Activated T-helper 9 cell treated with anti-CD3 and anti-CD28 coated beads, Interleukin-2, amount 50 U/mL, for 16 hours (primary cell): ENCODE measurements at regions not wholly inside any gene's neighbourhood (a gene's known extent, or its start where the extent isn't known, plus 50 kb on each side); places are given as distances from the start of the nearest gene placed in this dataset.
"Not testable (repeated sequence)": the region's sequence is repeated elsewhere in the genome, so short reads cannot be mapped to it uniquely, and the experiment has no call there.

ENCODE experiments used
- DNase-seq: peaks from one replicate; pipeline ENCODE4 v3.0.0-alpha.2; 2020; ENCODE audit warnings: low read depth

DNA sequence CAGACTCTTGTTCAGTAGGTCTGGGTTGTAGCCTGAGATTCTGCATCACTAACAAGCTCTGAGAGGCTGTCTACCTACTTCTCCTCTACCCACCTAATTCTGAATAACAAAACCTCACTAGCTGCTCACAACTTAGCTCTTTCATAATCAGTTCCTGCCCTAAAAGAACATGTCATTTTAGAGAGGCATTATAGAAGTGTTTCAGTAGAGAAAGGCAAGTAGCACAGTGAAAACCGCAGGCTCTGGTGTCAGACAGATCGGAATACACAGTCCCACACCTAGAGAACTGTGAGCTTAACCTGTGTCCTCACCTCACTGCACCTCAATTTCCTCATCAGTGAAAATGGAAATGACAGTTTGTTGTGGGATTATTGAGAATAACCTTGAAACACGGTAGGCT is 1337.6 kb upstream of the TENM4 start:
- DNase-seq: no peak

DNA sequence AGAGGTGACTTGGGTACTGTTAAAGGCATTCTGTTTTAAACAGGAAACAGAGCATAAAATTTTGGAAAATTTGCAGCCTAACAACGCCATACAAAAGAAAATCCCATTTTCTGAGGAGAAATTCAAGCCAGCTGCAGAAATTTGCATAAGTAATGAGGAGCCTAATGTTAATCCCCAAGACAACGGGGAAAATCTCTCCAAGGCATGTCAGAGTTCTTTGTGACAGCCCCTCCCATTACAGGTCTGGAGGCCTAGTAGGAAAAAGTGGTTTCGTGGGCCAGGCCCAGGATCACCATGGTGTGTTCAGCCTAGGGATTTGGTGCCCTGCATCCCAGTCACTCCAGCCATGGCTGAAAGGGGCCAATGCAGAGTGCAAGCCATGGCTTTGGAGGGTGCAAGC is 1333.1 kb upstream of the TENM4 start:
- no peak for DNase-seq

DNA sequence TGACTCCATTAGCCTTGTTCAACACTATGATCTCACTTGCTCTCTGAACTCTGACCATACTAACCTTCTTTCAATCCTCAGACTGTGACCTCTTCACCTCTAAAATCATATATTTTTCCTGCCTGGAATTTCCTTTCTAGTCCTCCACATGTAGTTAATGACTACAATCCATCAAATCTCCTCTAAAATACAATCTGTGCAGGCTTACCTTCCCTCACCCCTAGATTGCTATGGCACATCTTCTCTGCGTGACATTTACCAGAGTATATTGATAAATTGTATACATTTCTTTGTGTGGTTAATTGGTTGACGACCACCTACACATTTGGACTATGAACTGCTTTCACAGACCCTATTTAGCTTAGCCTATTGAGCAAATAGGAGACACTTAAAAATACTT is 1330.2 kb upstream of the TENM4 start:
- DNase-seq: no peak

DNA sequence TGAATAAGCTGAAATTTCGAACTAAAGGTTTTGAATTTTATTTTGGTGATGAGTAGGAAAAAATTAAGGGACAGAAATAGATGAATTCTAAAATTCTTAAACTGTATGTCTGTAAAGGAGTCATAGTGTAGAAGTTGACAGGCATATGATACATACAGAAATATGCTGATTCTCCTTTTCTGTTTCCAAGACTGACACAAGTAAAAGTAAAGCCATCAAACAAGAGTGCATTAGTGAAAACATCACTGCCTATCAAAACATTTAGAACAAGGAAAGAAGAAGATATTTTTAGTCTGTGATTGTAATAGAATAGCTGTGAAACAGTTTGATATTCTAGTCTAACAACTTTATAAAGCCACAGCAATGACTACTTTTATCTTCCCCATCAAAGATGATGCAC is 1318.0 kb upstream of the TENM4 start:
- DNase-seq: no peak

DNA sequence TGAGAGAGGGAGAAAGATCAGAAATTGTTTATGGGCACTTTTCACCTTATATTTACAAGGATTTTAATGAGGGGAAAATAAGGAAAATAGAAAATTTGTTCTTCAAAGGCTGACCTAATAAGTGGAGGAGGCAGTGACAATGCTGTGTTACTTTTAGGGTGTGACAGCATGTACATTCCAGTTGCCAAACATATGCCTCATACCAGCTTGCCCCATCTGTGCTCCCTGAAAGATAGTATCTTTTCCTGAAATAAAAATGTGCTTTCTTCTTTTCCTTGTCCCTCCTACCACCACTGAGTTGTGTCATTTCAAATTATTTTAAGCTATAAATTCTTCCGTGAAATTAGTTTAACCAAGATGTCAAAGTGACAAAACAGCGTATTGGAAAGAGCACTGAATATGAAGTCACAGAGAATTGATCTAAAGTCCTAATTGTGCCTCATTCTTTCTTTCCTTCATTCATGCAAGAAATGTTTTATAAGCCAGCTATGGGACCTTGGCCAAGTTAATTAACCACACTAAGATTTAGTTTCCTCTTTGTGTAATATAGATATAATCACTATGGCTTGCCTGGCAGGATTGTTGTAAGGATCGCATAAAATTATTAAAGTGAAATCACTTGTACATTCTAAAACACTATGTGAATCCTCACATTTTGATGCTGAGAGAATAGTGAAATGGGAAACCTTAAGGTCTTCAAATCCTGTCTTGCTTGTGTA is 1307.5 kb upstream of the TENM4 start:
- no peak for DNase-seq

DNA sequence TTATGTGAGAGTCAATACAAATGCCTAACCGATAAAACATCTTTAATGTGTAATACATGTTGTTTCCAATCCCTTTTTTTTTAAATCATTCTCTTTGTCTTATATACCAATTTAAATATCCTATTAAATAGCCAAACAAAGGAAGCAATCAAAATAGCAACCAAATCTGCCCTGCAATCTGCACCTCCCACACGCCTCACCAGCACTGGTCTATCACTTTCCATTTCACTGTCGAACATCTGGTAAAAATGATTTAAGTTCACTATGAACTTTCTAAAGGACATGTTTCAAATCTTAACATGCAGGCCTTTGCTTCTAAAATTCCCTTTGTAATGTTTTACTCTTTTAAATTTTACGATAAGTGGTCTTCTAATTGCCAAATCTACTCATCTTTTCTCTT is 1305.5 kb upstream of the TENM4 start:
- no peak for DNase-seq

DNA sequence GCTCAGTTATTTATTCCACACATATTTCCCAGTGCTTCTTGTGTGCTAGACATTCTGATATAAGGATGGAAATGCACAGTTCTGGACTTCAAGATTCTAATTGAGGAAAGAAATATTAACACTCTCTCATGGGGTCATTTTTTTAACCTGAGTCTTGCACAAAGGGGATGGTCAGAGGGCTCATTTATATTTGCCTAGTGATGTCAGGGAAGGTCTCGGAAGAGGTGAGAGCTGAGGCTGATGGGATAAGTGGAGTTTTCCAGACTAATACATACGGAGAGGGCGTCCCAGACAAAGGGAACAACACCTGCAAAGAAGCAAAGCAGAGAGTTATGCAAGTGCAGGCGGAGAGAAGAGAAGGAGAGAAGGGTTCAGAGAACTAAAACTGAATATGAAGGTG is 1304.6 kb upstream of the TENM4 start:
- DNase-seq: no peak

DNA sequence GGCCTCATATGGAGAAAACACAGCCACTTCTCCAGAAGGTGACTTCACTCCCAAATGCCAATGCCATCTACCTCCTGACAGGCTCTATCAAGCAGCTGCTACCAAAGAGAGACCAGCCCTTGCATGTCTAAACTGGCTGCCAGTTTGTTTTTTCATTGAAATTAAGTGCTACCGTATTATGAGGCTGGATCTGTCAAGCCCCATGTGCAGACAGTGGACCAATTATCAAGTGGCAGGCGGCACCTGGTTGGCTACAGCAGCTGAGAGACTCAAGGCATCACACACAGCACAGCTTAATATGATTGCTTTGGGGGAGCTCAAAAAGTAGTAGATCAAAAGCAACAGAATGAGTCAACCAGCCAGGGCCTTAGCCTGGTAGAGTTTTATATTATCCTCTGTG is 1293.0 kb upstream of the TENM4 start:
- DNase-seq: no peak

DNA sequence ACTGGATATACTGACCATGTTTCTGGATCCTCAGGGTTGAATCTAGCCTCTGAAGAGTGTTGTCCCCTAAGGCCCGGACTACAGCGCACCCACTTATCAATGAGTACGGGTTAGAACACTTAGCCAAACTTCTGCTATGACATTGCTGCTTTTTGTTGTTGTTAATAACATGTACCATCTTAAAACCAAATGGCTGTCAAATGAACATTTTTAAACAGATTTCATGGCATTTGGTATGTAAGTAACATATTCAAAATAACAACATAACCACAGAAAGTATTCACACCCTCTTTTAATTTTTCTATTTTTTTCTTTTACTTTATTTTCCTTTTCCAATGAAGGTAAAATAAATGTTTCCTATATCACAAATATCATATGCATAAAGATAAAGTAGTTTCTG is 1292.5 kb upstream of the TENM4 start:
- no peak for DNase-seq

DNA sequence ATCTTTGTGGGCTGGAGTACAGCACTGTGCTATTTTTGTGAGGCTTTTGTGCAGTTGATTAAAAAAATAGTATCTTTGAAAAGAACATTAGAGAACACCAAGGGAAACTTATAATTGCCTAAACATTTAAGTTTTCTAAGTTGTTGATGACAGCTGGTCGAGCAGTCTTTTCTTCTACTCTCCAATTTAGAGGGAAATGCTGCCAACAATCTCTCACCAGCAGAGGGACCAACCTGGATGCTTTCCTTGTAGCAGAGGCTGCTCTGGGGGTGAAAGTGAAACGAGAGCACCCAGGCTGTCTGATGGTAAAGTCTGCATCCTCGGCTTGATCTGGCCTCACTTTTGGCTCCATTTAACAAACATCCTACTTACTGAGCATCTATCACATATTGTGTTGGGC is 1286.5 kb upstream of the TENM4 start:
- no peak for DNase-seq

DNA sequence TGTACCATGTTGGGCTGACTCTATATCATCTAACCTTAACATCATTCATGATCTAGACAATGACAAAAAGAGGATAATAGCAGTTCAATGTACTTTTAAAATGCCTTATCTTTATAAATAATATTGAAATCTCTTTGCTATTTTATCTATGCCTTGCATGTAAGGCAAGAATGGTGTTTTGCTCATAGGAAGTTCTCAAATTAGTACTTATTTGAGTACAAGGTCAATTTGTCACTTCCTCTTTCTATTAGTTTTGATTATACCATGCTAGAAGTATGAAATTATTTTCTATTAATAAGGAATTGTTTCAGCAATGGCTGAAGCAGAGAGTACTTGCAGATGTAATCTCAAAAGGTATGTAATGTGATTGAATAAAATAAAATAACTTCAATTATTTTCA is 1285.4 kb upstream of the TENM4 start:
- DNase-seq: no peak

DNA sequence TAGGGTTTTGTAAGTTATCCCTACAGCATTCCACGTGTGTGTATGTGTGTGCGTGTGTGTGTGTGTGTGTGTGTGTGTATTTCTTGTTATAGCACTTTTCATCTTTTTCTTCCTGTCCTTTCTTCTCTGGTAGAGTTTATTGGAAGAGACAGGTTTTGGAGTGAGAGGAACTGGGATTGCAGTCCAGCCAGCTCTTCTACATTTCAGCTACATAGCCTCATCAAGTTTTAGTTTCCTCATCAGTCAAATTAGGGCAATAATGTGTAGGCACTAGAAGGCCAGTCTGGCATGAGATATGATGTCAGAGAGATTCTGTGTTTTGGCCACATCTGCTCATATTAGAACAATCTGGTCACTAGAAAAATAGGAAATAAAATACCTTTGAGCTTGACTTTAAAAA is 1283.5 kb upstream of the TENM4 start:
- no peak for DNase-seq

DNA sequence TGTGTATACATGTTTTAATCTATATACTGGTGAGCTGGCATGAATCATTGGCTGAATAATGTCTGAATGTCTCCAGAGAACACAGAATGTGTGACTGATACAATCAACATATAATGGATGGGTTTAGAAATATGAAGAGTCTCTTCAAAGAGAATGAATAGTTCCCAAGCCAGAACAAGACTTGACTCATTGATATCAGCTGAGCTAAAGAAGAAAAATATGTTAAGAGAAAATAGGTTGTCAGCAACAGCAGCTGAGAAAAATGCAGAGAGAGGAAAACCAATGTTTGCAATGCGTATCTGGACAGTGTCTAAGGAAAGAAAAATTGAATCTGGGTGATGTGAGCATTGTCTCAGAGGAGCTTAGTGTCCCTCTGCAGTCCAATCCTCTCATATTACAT is 1281.8 kb upstream of the TENM4 start:
- no peak for DNase-seq

DNA sequence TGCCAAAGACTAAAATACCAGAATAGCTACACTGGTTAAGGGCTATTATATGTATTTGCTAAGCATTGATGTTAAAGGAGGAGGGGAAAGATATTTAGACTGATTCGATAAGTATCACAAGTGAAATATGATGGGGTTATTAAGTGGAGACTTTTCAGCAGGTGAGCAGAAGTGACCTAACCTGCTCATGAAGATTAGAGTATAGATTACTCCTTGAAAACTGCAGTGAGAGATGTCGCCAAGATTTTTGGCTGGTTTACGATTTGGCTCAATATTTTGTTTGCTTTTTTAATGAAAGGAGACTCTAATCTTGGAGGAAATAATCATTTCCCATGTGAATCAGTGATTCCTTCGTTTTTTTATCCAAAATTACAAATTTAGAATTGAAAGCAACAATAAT is 1279.5 kb upstream of the TENM4 start:
- no peak for DNase-seq

DNA sequence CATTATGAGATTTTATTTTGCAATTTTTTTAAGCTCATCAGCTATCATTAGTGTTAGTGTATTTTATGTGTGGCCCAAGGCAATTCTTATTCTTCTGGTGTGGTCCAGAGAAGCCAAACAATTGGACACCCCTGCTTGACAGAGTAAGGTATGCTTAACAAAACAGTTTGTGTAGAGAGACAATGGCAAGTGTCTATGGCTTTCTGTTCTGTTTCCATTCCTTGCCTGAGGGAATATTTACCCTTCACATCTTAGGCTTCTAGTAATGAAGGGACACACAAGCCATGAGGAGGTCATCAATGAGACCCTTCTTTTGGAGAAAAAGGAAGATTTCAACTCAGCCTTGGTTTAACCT is 1278.4 kb upstream of the TENM4 start:
- no peak for DNase-seq

DNA sequence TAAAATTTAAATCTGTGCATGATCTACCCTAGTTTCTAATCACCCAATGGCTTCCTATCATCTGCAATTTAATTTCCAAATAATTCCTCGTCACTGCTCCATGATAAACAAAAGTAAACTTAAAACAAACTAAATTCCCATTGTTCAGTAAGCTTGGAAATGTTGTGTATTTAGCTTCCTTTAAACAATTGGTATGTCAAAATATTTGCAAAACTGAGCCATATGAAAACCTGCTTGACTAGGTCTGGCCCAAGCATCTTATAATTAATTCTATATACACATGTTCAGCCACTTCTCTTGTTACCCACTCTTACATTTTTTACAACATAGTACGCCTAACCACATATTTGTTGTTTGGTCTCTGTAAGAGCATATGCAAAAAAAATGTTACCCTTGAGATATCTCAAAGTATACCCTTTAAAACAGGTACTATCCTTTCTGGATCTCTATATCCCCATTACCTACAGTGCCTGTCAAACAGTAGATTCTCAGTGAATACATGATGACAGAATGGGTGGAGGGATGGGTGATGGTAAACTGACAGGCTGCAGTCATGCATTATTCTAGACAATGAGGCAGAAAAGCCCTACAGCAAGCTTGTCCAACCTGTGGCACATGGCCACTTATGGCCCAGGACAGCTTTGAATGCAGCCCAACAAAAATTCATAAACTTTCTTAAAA is 1277.9 kb upstream of the TENM4 start:
- DNase-seq: no peak

DNA sequence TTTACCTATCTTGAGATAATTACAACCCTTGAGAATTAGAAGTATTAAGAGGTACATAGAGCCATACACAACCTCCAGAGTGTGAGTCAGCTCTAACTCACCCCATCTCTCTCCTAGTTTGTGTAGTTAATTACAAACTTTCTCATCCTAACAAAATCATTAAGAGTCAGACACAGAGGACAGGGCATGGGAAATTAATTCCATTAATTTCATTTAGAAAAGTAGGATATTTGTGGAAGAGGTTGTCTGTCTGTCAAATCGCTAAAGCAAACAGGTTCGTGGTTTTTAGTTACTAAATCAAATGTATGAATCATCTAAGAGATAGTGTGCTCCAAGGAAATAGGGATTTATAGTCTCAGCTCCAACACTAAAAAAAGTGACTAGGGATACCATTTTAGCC is 1261.4 kb upstream of the TENM4 start:
- no peak for DNase-seq

DNA sequence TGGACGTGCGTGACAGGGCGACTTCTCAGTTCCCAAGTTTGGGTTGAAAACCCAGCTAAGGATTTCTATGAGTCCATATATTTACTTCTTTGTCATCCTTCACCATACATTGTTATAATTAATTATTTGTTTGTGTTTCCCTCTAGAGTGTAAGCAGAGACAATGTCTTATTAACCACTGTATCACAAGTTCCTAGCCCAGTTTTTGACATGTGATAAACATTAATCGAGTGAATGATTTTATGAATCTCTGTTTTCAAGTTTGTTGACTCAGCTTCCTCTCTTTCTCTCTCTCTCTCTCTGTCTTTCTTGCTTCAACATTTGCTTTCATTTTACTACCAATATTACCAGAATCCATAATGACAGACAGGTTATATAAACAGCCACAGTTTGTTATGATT is 1259.6 kb upstream of the TENM4 start:
- no peak for DNase-seq

DNA sequence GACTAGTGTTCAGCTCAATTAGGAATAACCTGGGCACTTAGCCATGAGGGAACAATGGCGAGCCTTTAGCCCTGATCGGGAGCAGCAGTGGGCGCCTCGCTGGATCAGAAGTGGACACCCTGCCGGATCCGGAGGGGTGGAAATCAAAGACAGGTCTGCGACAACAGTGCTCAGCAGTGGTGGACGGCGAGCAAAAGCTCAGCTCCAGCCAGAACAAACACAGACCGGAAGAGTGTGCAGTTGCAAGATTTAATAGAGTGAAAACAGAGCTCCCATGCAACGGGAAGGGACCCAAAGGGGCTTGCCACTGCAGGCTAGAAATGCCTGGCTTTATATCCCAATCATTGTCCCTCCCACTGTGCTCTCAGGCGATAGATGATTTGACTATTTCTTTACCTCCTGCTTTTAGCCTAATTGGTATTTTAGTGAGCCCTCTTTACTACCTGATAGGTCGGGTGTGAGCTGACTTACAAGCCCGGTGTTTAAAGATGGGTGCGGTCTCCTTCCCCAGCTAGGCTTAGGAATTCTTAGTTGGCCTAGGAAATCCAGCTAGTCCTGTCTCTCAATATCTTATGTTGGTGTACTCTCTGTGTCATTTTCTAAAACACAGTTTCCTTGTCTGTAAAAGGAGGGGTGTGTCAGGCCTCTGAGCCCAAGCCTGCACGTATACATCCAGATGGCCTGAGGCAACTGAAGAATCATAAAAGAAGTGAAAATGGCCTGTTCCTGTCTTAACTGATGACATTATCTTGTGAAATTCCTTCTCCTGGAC is 1258.8 kb upstream of the TENM4 start:
- not testable (repeated sequence) for DNase-seq

DNA sequence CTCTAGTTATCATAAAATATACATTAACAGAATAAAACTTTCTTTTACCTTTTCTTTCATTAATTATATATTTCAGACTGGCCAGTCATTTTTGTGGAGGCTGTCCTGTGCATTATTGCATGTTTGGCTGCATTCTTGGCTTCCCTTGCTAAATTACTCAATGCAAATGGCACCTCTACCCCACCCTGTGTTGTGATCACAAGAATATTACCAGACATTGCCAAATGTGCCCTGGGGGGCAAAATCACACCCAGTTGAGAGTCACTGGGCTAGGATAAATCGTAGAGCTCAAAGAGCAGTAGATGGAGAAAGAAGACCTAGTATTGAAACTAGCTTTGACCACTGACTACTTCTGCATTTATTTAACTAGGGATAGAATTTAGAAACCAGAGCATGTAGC is 1257.8 kb upstream of the TENM4 start:
- no peak for DNase-seq

DNA sequence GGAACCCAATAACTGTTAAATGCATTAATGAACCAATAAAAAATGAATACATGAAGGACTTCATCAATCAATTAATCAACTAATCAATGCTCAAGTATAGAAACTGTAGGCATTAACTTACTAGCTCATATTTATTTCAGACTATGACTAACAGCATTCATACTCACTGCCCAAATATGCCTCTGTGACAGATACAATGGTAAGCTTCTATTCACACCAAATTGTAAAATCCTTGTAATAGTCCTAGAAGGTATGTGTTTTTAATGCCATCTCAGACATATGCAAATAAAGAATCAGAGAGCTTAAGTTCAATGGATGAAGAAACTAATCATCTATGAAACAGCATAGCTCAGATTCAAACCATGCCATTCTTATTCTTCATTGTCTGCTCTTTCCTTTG is 1253.6 kb upstream of the TENM4 start:
- DNase-seq: no peak

DNA sequence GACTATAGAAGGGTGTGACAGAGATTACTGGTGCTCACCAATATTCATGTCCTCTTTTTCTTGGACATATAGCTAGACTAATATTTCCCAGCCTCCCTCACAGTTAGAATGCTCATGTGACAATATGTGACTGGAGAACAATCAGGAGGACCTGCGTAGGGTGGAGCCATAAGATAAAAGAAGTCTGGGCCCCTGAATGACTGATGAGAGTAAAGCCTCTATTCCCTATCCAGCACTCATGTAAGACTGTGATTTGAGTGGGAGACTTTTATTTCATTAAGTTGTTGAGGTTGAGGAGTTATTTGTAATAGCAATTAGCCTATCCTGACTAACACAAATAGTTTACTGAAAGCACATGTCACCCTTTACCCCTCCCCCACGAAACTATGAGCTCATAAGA is 1247.1 kb upstream of the TENM4 start:
- DNase-seq: no peak

DNA sequence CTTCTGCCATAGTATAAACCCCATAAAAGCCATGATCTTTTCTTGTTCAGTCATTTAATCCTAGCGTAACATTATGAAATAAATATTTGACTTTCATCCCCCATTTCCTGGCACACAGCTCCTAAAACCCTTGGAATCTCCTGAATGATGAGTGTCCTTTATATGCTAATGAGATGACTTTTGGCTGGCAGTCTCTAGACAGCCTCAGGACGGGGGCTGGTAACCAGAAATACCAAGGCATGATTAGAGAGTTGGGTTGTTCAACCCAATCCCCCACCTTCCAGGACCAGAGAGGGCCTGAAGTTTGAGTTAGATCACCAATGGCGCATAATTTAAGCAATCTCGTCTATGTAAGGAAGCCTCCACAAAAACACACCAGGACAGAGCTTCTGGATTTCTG is 1246.1 kb upstream of the TENM4 start:
- DNase-seq: no peak

DNA sequence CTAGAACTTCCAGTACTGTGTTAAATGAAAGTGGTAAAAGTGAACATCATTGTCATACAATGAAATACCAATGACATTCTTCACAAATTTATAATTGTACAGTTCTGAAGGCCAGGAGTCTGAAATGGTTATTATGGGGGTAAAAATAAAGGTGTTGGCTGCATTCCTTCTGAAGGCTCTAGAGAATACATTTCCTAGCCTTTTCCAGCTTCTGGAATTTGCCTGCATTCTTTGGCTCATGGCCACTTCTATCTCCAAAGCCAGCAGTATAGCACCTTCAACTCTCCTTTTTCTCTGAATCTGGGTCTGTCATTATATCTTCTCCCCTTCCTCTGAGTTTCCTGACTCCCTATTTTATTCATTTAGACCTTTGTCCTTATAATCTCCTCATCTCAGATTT is 1232.7 kb upstream of the TENM4 start:
- DNase-seq: no peak
